Activated CD4-positive, alpha-beta T cell treated with anti-CD3 and anti-CD28 coated beads, Interleukin-2, amount 10 ng/mL, durations not matched to agents 24 days and 14 days (primary cell): ENCODE measurements at regions not wholly inside any gene's neighbourhood (a gene's known extent, or its start where the extent isn't known, plus 50 kb on each side); places are given as distances from the start of the nearest gene placed in this dataset.
"Not testable (repeated sequence)": the region's sequence is repeated elsewhere in the genome, so short reads cannot be mapped to it uniquely, and the experiment has no call there.

Experiments used
- DNase-seq: peaks from one replicate; pipeline ENCODE4 v3.0.0; 2022
- H3K27ac Mint-ChIP-seq: one replicate; pipeline ENCODE4 v1.8.0; 2022; ENCODE audit warnings: mild to moderate bottlenecking, mixed read lengths
- H3K27me3 Mint-ChIP-seq: one replicate; pipeline ENCODE4 v1.8.0; 2022; ENCODE audit warnings: mixed read lengths
- H3K36me3 Mint-ChIP-seq: one replicate; pipeline ENCODE4 v1.8.0; 2022; ENCODE audit warnings: low read depth, mild to moderate bottlenecking, mixed read lengths
- H3K4me1 Mint-ChIP-seq: one replicate; pipeline ENCODE4 v1.8.0; 2021; ENCODE audit warnings: mixed read lengths
- H3K4me3 Mint-ChIP-seq: one replicate; pipeline ENCODE4 v1.8.0; 2022; ENCODE audit warnings: mild to moderate bottlenecking, moderate library complexity, mixed read lengths
- H3K9me3 Mint-ChIP-seq: one replicate; pipeline ENCODE4 v1.8.0; 2021; ENCODE audit warnings: mixed read lengths
- intact Hi-C: fragments of 100-400 bp; cut with micrococcal nuclease; formaldehyde crosslinking; loops from one replicate; pipeline ENCODE4 v1.15.1; 2023

DNA sequence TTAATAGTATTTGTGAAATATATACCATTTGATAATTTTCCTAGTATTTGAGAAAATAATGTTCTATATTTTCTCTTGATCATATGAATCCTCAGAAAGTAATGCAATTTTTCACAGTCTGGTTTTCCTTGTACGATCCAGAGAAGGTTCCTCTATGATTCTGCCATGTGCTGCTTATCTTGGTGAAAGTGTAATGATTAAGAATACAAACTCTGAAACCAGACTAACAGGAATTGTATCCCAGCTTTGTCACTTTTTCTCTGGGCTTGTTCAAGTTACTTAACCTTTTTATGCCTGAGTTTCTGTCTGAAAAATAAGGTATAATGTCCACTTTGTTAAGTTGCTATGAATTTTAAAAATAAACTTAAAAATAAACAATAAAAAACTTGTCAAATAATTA is 169.6 kb upstream of the ZNF804B start:
- Mint-ChIP-seq H3K9me3 (no peaks in the 10 kb centered on the region), H3K4me3 (no peak overlapping the region), H3K4me1 (no peaks in the 10 kb centered on the region), H3K36me3 (no peaks in the 10 kb centered on the region), H3K27ac (no peak overlapping the region), H3K27me3 (no peaks in the 10 kb centered on the region)
- no peak for DNase-seq
- intact Hi-C loops = no loop called here

DNA sequence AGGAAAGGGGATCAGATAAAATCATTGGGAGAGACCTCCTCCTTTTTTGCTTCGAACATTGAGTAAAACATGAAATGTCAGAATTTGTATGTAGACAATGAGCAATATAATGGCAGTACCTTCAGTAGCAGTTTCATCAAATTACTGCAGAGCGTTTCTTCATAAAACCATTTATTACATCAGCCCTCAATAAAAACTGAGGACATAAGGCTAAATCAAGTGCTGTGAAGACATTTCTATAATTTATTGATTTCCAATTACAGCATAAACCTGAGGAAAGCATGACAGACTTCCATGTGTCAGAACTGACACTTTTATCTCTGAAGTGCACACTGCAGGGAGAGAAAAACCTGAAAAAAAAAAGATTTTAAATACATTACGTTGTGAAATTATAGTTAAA is 172.6 kb upstream of the ZNF804B start:
- H3K9me3 Mint-ChIP-seq = no peaks in the 10 kb centered on the region
- intact Hi-C loops = no loop called here
- H3K4me3 Mint-ChIP-seq = no peak overlapping the region
- no peaks in the 10 kb centered on the region for H3K36me3 Mint-ChIP-seq
- H3K27me3 Mint-ChIP-seq = no peaks in the 10 kb centered on the region
- no peaks in the 10 kb centered on the region for H3K4me1 Mint-ChIP-seq
- no peak for DNase-seq
- H3K27ac Mint-ChIP-seq = no peak overlapping the region

DNA sequence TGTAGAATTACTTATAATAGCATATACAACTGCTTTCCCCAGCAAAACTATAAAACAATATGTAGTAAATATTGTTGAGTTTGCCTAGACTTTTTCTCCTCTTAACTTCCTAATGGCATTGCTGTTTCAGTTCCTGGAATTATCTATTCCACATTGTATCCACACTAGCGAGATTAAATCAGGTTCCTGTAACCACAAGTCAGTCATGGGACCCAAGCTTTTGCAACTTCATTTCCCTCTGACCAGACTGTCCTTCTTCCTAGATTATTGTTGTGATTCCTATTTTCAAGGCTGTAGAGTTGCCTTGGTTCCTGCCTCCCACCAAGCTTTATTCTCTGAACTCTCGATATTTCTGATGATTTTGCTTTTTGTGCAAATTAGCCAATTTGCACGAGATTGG is 173.3 kb upstream of the ZNF804B start:
- intact Hi-C loops = no loop called here
- Mint-ChIP-seq H3K4me1 (no peaks in the 10 kb centered on the region), H3K27ac (no peak overlapping the region), H3K4me3 (no peak overlapping the region), H3K9me3 (no peaks in the 10 kb centered on the region), H3K36me3 (no peaks in the 10 kb centered on the region), H3K27me3 (no peaks in the 10 kb centered on the region)
- no peak for DNase-seq

DNA sequence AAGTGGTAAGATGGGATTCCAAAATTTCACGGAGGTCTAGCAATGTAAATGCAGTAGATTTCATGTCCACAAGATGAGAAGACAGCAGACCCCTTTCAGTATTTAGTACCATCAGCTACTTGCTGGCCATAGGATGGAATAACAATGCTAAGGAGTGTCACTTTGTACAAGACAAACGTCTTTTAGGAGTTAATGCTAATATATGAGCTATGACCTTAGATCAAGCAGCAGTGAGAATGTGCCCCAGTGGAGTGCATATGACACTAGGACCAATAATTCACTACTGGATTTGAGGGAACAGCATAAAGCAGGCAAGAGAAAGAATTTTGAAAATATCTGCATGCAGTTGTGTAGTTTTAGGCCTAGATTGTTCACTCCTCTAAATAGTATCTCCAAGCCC is 182.8 kb upstream of the ZNF804B start:
- Mint-ChIP-seq H3K27me3 (no peaks in the 10 kb centered on the region), H3K27ac (no peak overlapping the region)

DNA sequence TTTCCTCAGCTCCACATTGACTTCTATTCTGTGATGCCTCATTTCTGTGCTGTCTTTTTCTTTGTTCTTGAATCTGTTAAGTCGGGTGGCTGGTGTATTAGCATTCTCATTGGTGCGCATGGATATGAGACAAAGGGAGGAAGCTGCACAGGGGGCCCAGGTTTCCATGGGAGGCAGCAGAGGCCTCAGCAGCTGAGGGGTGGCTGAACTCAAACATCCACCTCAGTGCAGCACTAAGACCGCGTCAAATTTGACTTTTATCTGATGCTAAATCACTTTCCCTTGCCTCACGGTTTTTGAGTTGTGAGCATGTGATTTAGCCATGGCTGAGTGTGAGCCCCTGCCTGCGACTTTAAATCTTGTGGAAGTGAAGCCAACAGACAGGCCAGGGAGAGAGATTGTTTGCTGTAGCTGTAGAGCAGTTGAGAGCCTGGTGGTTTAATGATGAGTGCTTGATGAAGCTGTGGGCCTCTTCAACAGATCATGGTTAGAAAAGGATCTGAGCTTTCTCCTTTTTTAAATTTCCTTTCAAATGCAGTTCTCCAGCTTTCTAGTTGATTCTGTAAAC is 193.3 kb upstream of the ZNF804B start:
- Mint-ChIP-seq H3K4me1 (no peaks in the 10 kb centered on the region), H3K36me3 (no peaks in the 10 kb centered on the region), H3K27ac (no peak overlapping the region), H3K9me3 (no peaks in the 10 kb centered on the region), H3K4me3 (no peak overlapping the region), H3K27me3 (no peaks in the 10 kb centered on the region)
- DNase-seq = no peak
- intact Hi-C loops = no loop called here

More for the DNA sequence above, 182.8 kb upstream of the ZNF804B start:
- Mint-ChIP-seq H3K4me3 (no peak overlapping the region), H3K4me1 (no peaks in the 10 kb centered on the region), H3K9me3 (no peaks in the 10 kb centered on the region), H3K36me3 (no peaks in the 10 kb centered on the region)
- DNase-seq = no peak
- intact Hi-C loops = no loop called here

DNA sequence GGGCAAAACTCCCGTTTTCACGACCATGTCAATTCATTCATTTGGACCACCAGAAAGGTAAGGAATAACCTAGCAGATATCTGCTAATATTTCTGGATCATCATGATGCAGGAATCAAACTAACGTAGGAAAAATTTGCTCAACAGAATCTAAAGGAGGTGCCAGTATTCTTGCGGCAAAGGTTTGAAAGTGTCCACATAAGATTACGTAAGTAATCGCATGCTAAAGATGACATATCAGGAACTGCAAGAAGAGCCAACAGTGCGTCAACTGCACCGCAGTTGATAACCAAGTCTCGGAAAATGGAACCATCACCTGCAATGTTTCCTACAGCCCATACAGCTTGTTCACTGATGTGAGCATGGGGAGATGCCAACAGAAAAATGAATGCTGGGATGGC is 194.1 kb upstream of the ZNF804B start:
- Mint-ChIP-seq H3K9me3 (no peaks in the 10 kb centered on the region), H3K27ac (no peak overlapping the region), H3K4me3 (no peak overlapping the region), H3K4me1 (no peaks in the 10 kb centered on the region), H3K36me3 (no peaks in the 10 kb centered on the region), H3K27me3 (no peaks in the 10 kb centered on the region)
- DNase-seq = no peak
- intact Hi-C loops = no loop called here

DNA sequence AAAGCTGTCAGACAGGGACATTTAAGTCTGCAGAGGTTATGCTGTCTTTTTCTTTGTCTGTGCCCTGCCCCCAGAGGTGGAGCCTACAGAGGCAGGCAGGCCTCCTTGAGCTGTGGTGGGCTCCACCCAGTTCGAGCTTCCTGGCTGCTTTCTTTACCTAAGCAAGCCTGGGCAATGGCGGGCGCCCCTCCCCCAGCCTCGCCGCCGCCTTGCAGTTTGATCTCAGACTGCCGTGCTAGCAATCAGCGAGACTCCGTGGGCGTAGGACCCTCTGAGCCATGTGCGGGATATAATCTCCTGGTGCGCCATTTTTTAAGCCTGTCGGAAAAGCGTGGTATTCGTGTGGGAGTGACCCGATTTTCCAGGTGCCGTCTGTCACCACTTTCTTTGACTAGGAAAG is 203.1 kb upstream of the ZNF804B start:
- H3K4me1 Mint-ChIP-seq, H3K27me3 Mint-ChIP-seq, H3K4me3 Mint-ChIP-seq, H3K27ac Mint-ChIP-seq, H3K36me3 Mint-ChIP-seq, H3K9me3 Mint-ChIP-seq, intact Hi-C loops, DNase-seq: not testable (repeated sequence)

DNA sequence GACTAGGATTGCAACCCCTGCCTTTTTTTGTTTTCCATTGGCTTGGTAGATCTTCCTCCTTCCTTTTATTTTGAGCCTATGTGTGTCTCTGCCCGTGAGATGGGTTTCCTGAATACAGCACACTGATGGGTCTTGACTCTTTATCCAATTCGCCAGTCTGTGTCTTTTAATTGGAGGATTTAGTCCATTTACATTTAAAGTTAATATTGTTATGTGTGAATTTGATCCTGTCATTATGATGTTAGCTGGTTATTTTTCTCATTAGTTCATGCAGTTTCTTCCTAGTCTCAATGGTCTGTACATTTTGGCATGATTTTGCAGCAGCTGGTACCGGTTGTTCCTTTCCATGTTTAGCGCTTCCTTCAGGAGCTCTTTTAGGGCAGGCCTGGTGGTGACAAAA is 204.7 kb upstream of the ZNF804B start:
- DNase-seq, H3K27me3 Mint-ChIP-seq, H3K27ac Mint-ChIP-seq, H3K4me1 Mint-ChIP-seq, H3K9me3 Mint-ChIP-seq, H3K4me3 Mint-ChIP-seq, H3K36me3 Mint-ChIP-seq, intact Hi-C loops: not testable (repeated sequence)

DNA sequence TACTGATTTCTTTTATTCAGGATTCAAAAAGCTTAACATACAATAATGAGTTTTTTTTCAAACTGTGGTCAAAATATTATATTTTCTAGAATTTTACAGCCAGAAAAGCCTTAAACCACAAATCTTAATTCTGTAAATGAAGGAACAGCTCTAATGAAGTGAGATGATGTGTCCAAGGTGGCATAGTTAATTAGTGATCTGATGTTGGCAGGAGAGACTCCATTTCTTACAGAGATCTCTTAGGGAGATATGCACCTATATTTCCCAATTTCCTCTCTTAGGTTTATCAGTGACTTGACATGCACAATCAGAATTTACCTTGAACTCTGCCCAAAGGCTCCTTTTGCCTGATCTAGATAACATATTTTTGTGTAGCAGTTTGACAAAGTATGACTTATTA is 211.1 kb upstream of the ZNF804B start:
- Mint-ChIP-seq H3K4me3 (no peak overlapping the region), H3K4me1 (no peaks in the 10 kb centered on the region), H3K27ac (no peak overlapping the region), H3K27me3 (no peaks in the 10 kb centered on the region), H3K9me3 (no peaks in the 10 kb centered on the region), H3K36me3 (no peaks in the 10 kb centered on the region)
- intact Hi-C loops = no loop called here
- no peak for DNase-seq

DNA sequence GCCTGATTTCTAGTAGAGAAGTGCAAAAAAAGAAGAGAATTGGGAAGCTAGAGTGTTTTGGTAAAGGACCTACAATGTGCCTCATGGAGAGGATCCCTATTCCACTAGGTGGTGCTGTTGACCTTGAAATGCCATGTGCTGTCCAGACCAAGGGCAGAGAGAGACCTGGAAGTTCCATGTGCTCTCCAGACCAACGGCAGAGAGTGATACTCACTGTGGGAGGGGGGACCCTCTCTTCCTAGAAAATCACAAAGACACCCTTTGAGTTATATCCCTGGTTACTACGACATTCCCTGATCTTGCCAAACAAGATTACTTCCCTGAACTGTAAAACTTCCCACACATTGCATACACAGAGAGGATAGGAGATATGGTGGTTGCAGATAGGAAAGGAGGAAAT is 212.7 kb upstream of the ZNF804B start:
- H3K36me3 Mint-ChIP-seq = no peaks in the 10 kb centered on the region
- H3K4me1 Mint-ChIP-seq = no peaks in the 10 kb centered on the region
- no peak overlapping the region for H3K4me3 Mint-ChIP-seq
- DNase-seq = peak; percentile 78
- intact Hi-C loops = loop anchor here (2.0 kb wide), 1 partner anchor 1076 kb away; no protein-coding TSS in a partner anchor
- no peaks in the 10 kb centered on the region for H3K9me3 Mint-ChIP-seq
- no peak overlapping the region for H3K27ac Mint-ChIP-seq
- H3K27me3 Mint-ChIP-seq = no peaks in the 10 kb centered on the region

DNA sequence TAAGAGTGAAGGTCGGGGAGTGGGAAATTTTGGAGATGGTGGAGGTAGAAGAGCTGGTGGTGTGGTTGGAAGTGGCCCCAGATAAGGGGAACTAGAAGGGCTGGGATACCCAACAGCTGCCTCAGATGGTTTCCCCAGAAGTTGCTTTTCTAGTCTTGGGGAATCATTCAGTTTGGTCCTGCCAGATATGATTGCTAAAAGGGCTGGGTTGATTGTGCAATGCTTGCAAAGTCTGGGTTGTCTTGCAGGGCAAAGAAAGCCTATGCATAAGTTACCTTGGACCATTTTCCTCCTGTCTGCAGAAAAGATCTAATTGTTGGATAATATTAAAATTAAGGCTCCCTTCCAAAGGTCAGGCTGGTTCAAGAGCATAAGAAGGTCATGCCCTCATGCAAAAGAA is 213.8 kb upstream of the ZNF804B start:
- H3K4me3 Mint-ChIP-seq = no peak overlapping the region
- DNase-seq = no peak
- no peaks in the 10 kb centered on the region for H3K36me3 Mint-ChIP-seq
- intact Hi-C loops = loop anchor here (2.0 kb wide), 1 partner anchor 1077 kb away; no protein-coding TSS in a partner anchor
- no peaks in the 10 kb centered on the region for H3K4me1 Mint-ChIP-seq
- no peaks in the 10 kb centered on the region for H3K9me3 Mint-ChIP-seq
- H3K27me3 Mint-ChIP-seq = no peaks in the 10 kb centered on the region
- H3K27ac Mint-ChIP-seq = no peak overlapping the region

DNA sequence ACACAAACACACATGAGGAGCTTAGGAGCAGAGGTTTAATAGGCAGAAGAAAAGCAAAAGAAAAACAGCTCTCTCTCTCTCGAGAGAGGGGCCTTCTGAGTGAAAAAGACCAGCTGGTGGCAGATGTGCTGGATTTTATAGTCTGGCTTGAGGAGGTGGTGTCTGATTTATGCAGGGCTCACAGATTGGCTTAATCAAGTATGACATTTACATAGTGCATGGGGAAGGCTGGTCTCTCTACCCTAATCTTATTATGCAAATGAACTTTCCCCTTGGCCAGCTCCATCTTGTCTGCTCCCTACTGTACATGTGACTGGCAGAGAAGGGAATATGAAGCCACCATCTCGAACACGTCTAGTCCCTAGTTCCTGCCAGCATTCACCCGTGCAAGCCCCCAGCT is 219.5 kb upstream of the ZNF804B start:
- H3K27me3 Mint-ChIP-seq = no peaks in the 10 kb centered on the region
- no peak for DNase-seq
- H3K36me3 Mint-ChIP-seq = no peaks in the 10 kb centered on the region
- H3K9me3 Mint-ChIP-seq = no peaks in the 10 kb centered on the region
- H3K4me1 Mint-ChIP-seq = no peaks in the 10 kb centered on the region
- intact Hi-C loops = no loop called here
- no peak overlapping the region for H3K4me3 Mint-ChIP-seq
- no peak overlapping the region for H3K27ac Mint-ChIP-seq

DNA sequence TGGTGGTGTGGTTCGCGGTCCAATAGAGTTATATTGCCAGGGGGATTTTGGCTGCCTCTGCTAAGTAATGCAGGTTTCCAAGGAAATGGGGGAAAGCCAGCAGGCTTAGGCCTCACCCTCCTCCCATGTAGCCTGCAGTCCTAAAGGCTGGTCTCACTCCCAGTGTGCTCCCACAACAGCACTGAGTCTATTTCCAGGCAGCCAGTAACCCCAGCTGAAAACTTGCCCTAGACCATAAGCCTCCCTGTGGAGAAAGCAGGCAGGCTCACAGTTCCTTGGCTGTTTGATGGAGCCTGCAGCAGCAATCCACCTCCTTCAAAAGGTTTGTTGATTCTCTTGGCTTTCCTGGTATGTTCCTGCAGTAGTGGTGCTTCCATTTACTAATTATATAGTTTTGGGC is 220.0 kb upstream of the ZNF804B start:
- Mint-ChIP-seq H3K27ac (no peak overlapping the region), H3K36me3 (no peaks in the 10 kb centered on the region), H3K9me3 (no peaks in the 10 kb centered on the region), H3K4me3 (no peak overlapping the region), H3K4me1 (no peaks in the 10 kb centered on the region), H3K27me3 (no peaks in the 10 kb centered on the region)
- intact Hi-C loops = no loop called here
- DNase-seq = no peak

DNA sequence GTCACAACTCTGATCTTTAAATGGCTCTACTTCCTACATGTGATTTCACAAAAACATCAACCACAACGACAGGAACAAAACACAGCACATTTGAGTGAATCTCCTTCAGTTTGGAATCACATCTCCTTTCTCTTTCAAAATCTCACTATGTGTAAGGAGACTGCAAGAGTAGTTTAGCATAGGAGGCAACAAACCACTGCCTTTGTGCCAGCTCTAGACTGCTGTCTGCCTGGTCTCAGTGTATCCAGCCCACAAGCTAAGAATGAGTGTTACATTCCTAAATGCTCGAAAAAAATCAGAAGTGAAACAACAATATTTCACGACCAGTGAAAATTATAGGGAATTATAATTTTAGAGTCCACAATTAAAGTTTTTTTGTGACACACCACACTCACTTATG is 217.0 kb upstream of the STEAP4 start:
- Mint-ChIP-seq H3K27me3 (no peaks in the 10 kb centered on the region), H3K4me1 (no peaks in the 10 kb centered on the region), H3K36me3 (no peaks in the 10 kb centered on the region), H3K4me3 (no peak overlapping the region), H3K27ac (no peak overlapping the region), H3K9me3 (no peaks in the 10 kb centered on the region)
- intact Hi-C loops = no loop called here
- no peak for DNase-seq

DNA sequence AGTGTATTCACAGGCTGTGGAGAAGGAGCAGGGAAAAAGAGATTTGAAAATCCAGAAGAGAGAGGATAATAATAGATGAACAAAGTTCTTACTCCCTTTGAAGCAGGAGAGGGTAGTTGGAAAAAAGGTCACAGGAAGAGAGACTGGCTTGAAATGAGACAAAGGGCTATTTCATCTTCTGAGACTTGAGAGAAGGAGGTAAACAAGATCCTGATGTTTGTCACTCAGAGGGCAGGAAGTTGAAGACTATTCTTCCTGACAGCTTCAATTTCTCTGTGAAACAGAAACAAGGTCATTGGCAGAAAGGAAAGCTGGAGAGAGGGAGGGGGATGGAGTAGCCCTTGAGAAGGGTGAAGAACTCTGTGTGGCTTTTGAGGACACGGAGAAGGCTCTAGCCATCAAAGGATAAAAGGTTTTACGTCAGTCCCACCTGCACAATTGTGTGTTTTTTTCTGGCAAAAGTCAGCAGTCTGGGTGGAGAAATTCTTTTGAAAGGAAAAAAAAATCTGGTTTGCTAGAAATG is 216.1 kb upstream of the STEAP4 start:
- Mint-ChIP-seq H3K27ac (no peak overlapping the region), H3K4me3 (no peak overlapping the region), H3K9me3 (no peaks in the 10 kb centered on the region), H3K36me3 (no peaks in the 10 kb centered on the region), H3K27me3 (no peaks in the 10 kb centered on the region), H3K4me1 (no peaks in the 10 kb centered on the region)
- DNase-seq = peak; percentile 33
- intact Hi-C loops = no loop called here
